ENCODE measurements at regions not wholly inside any gene's neighbourhood (a gene's known extent, or its start where the extent isn't known, plus 50 kb on each side); places are given as distances from the start of the nearest gene placed in this dataset.
A peak's percentile ranks its signal among the peaks of the same experiment; 100 is the strongest.

DNA sequence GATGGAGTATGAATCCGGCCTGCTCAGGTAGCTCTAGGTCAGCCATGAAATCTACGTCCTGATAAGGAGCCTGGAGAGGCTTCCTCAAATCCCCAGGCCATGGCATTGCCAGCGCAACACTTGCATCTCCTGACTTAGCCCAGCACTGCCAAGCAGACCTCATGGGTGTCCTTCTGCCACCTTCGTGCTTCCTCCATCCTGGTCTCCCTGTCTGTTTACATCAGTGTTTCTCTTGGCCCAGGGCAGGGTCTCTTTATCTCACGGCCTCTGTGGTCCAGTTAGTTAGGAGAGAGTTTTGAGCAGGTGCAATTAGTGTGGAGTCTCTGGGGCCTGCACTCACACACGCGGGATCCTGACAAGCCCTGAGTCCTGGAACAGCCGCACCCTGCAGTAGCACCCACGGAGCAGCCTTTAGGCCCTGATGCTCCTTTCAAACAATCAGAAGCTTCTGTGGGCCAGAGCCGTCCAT lies 193.1 kb upstream of the ARL4C start:
- H3K4me3 ChIP-seq (ENCODE audit: low read length) = no peak overlapping the region
- DNase-seq (ENCODE audit: low read depth) = no peak
- TF ChIP-seq, protein P1, sequence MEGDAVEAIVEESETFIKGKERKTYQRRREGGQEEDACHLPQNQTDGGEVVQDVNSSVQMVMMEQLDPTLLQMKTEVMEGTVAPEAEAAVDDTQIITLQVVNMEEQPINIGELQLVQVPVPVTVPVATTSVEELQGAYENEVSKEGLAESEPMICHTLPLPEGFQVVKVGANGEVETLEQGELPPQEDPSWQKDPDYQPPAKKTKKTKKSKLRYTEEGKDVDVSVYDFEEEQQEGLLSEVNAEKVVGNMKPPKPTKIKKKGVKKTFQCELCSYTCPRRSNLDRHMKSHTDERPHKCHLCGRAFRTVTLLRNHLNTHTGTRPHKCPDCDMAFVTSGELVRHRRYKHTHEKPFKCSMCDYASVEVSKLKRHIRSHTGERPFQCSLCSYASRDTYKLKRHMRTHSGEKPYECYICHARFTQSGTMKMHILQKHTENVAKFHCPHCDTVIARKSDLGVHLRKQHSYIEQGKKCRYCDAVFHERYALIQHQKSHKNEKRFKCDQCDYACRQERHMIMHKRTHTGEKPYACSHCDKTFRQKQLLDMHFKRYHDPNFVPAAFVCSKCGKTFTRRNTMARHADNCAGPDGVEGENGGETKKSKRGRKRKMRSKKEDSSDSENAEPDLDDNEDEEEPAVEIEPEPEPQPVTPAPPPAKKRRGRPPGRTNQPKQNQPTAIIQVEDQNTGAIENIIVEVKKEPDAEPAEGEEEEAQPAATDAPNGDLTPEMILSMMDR (IDR thresholded peaks at IDR 0.05; ENCODE audit: insufficient read depth, low read depth, low read length, missing control alignments) = no peak

DNA sequence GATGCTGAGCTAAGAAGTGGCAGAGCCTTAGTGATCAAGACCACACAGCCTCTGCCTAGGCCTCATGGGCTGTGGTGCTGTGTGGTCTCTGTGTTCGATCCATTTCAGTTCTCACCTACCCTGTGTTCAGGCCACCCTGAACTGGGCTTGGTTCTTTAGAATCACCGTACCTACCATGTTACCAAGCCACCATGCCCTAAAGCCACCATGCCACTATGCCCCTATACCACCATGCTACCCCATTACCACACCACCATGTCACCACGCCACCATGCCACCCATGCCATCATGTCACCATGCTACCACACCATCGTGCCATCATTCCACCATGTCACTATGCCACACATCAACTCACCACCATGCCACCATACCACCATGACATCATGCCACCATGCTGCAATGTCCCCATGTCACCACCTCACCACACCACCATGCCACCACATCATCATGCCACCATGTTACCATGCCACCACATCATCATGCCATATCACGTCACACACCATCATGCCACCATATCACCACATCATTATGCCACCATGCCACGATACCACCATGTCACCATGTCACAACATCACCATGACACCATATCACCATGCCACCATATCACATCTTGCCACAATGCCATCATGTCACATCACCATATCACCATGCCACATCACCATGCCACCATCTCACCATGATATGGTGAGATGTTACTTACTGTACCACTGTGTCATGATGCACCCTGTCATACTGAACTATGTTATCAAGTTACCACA lies 191.0 kb upstream of the ARL4C start:
- H3K4me3 ChIP-seq (ENCODE audit: low read length) = no peak overlapping the region
- TF ChIP-seq, protein P1 (IDR thresholded peaks at IDR 0.05; ENCODE audit: insufficient read depth, low read depth, low read length, missing control alignments) = no peak
- DNase-seq (ENCODE audit: low read depth) = no peak

DNA sequence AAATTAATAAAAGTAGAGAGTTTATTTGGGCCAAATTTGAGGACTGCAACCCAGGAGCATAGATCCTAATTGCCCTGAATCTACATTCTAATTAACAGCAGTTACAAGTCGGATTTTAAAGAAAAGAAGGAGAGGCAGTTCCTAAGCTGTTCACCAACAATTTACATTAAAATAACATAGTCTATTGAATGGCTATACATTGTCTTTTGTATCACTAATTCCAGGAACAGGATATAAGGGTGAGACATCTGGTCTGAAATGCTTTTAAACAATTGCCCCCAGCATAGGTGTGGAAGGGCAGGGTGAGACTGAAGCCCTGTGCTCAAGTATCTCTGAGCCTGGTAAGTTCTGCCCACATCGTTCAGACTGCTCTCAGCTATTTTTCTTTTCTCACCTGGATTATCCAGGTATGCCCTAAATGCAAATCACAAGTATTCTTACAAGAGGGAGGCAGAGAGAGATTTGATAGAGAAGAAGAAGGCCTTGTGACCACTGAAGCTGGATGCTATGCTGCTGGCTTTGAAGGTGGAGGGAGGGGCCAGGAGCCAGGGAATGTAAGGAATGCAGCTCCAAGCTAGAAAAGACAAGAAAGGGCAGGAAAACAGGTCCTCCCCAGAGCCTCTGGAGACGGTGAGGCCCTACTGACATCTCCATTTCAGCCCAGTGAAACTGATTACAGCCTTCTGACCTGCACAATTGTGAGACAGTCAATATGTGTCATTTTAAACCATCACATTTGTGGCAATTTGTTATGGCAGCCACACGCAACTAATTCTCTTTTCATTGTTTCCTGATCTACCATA lies 189.4 kb upstream of the ARL4C start:
- peak; percentile 82 for DNase-seq (ENCODE audit: low read depth)
- TF ChIP-seq, protein P1 (IDR thresholded peaks at IDR 0.05; ENCODE audit: insufficient read depth, low read depth, low read length, missing control alignments) = no peak
- H3K4me3 ChIP-seq (ENCODE audit: low read length) = no peak overlapping the region

DNA sequence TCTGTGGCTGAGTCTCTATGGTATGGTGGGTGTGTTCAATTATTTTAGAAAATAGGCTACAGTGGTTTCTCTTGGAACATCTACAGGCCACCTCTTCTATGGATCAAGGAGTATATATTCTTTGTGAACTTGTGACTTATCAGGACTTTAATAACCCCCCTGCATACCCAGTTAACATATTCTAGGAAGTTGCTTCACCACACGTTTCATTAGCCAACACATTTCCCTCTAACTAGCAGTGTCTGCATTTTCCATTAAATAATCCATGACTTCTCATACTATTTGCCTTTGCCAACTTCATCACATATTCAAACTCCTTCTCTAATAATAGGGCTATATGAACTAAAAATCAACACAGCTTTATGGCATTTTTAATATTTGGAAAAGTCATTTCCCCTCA lies 187.6 kb upstream of the ARL4C start:
- no peak for DNase-seq (ENCODE audit: low read depth)
- TF ChIP-seq, protein P1 (IDR thresholded peaks at IDR 0.05; ENCODE audit: insufficient read depth, low read depth, low read length, missing control alignments) = no peak
- no peak overlapping the region for H3K4me3 ChIP-seq (ENCODE audit: low read length)

DNA sequence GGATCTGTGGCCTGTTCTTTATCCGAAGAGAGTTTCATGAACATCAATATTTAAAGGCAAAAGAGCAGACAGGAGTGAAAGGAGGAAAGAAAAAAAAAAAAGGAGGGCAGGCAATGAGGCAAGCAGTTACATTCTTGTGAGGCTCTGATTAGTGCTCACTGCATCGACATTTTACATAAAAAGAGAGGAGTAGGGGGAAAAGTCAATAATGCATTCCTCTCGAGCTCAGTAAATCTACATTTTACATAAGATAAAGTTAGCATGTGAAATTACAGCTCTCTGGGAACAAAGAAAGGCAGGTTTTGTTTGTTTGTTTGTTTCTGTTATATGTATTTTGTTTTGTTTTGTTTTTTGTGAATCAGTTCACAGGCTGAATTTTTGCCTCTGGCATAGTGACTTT lies 187.1 kb upstream of the ARL4C start:
- TF ChIP-seq, protein P1 (IDR thresholded peaks at IDR 0.05; ENCODE audit: insufficient read depth, low read depth, low read length, missing control alignments) = no peak
- no peak overlapping the region for H3K4me3 ChIP-seq (ENCODE audit: low read length)
- DNase-seq (ENCODE audit: low read depth) = no peak

DNA sequence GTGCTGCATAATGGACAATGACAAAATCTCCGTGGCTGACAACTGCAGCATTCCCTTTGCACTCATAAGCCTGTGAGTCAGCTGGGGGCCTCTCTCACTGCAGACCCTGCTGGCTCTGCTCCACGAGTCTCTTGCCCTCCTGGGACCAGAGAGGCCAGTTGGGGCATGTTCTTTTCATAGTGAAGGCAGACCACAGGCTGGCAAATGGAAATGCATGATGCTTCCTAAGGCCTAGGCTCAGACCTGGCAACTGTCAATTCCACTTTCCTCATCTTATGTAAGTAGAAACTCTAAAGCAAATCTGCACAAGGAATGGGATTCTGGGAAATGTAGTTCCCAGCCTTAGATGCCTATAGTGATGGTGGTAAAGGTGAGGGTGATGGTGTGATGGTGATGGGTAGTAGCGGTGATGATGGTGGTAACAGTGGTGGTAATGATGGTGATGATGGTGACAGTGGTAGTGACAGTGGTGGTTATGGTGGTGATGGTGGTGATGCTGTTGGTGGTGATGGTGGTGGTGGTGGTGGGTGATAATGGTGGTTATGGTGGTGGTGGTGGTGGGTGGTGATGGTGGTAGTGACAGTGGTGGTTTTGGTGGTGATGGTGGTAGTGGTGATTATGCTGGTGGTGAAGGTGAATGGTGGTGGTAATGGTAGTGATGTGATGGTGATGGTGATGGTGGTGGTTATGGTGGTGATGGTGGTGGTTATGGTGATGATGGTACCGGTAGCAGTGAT lies 185.8 kb upstream of the ARL4C start:
- TF ChIP-seq, protein P1 (IDR thresholded peaks at IDR 0.05; ENCODE audit: insufficient read depth, low read depth, low read length, missing control alignments) = no peak
- peak; percentile 89 for DNase-seq (ENCODE audit: low read depth)
- no peak overlapping the region for H3K4me3 ChIP-seq (ENCODE audit: low read length)
